ENCODE measurements at regions not wholly inside any gene's neighbourhood (a gene's known extent, or its start where the extent isn't known, plus 50 kb on each side); places are given as distances from the start of the nearest gene placed in this dataset.
A peak's percentile ranks its signal among the peaks of the same experiment; 100 is the strongest.

DNA sequence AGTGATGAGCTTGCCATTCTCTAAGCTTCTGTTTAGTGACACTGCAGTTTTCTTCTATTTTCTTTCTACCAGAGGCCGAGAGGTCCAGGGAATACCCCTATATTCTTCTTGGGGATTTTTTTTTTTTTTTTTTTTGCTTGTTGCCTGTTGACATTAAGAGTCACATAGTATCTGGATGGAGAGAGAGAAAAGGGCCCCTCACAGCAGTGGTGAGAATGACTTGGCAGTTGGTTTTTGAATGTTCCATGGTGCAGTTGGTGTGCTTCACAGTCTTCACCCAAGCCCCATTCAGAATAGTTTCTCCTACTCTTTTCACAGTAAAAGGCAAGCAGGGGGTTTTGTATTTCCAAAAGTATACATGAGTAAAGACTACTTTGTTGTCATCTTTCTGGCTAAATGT, 577.9 kb downstream of the LMO7 start:
- H3K4me3 ChIP-seq (ENCODE audit: low read depth, low read length) = no peak overlapping the region
- peaks cover 4% of the 10 kb centered on the region for H3K27me3 ChIP-seq (ENCODE audit: control insufficient read depth, insufficient read depth, low read length)
- no peak for FAIRE-seq
- DNase-seq (ENCODE audit: low read depth) = no peak
- TF ChIP-seq, protein P1, sequence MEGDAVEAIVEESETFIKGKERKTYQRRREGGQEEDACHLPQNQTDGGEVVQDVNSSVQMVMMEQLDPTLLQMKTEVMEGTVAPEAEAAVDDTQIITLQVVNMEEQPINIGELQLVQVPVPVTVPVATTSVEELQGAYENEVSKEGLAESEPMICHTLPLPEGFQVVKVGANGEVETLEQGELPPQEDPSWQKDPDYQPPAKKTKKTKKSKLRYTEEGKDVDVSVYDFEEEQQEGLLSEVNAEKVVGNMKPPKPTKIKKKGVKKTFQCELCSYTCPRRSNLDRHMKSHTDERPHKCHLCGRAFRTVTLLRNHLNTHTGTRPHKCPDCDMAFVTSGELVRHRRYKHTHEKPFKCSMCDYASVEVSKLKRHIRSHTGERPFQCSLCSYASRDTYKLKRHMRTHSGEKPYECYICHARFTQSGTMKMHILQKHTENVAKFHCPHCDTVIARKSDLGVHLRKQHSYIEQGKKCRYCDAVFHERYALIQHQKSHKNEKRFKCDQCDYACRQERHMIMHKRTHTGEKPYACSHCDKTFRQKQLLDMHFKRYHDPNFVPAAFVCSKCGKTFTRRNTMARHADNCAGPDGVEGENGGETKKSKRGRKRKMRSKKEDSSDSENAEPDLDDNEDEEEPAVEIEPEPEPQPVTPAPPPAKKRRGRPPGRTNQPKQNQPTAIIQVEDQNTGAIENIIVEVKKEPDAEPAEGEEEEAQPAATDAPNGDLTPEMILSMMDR (IDR thresholded peaks at IDR 0.05; ENCODE audit: insufficient read depth, low read length, severe bottlenecking) = no peak
- no peaks in the 10 kb centered on the region for H3K36me3 ChIP-seq (ENCODE audit: control insufficient read depth, insufficient read depth, low read length)

DNA sequence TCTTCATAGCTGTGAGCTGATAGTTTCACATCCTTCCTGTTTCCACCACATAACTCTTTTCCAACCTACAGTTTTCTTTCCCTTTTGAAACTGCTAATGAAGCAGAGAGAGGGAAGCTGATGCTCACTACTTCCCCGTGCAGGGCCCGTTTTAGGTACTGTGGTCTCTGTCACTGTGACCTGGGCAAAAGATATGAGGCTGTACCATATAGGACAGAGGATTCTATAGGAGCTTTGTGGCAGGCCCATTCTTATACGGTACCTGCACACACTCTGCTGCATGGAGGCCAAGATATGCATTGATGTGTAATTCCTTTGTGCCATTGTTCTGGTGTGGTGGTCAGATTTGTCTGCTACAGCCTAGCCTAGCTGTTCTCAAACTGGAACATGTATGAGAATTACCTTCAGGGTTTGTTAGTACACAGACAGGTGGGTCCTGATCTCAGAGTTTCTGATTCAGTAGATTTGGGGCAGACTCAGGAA, 577.3 kb downstream of the LMO7 start:
- H3K36me3 ChIP-seq (ENCODE audit: control insufficient read depth, insufficient read depth, low read length) = no peaks in the 10 kb centered on the region
- H3K27me3 ChIP-seq (ENCODE audit: control insufficient read depth, insufficient read depth, low read length) = peaks cover 4% of the 10 kb centered on the region
- no peak for FAIRE-seq
- TF ChIP-seq, protein P1 (IDR thresholded peaks at IDR 0.05; ENCODE audit: insufficient read depth, low read length, severe bottlenecking) = no peak
- H3K4me3 ChIP-seq (ENCODE audit: low read depth, low read length) = no peak overlapping the region
- no peak for DNase-seq (ENCODE audit: low read depth)

DNA sequence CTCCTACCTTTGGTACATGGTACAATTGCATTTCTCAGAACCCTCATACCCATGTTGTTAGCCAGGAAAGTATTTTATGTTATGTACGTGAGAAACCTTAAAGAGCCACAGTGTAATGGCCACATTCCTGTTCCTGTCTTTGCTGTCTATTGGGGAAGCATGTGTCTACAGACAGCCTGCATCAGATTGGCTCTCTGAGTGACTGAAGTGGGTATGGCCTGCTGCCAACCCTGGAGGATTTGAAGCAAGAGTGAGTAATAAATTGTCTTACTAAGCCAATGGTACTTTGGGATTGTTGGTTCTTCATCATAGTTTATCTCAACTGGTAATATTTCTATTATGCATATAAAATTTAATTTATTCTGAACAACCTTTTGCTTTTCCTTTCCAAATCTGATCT, 574.1 kb downstream of the LMO7 start:
- no peaks in the 10 kb centered on the region for H3K36me3 ChIP-seq (ENCODE audit: control insufficient read depth, insufficient read depth, low read length)
- H3K4me3 ChIP-seq (ENCODE audit: low read depth, low read length) = no peak overlapping the region
- TF ChIP-seq, protein P1 (IDR thresholded peaks at IDR 0.05; ENCODE audit: insufficient read depth, low read length, severe bottlenecking) = no peak
- no peaks in the 10 kb centered on the region for H3K27me3 ChIP-seq (ENCODE audit: control insufficient read depth, insufficient read depth, low read length)
- DNase-seq (ENCODE audit: low read depth) = peak; percentile 72
- FAIRE-seq = no peak

DNA sequence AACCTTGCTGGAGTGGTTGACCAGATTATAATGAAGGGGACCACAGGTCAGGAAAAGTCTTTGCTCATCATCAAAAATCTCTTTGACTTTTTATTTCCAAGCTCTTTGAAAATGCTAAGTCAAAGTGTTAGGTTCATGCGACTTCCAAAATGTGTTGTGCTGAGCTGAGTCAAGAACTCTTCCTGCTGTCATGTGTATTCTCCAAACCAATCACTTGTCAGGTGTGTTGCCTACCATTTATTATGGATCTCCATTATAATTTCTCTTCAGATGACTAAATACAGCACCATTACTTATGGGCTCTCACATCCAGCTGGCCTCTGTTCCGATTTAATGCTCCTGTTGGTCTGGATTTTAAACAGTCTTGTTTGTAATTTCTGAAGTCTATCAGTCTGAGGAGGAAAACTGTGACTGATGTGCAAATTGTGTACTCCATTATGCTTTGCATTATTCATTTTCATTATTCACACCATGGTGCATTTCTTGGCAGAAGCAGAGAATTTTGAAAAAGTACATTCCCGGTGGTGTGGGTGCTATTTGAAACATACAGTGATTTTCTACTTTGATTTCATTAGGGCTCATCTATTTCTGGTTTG, 562.5 kb downstream of the LMO7 start:
- TF ChIP-seq, protein P1 (IDR thresholded peaks at IDR 0.05; ENCODE audit: insufficient read depth, low read length, severe bottlenecking) = no peak
- Histone ChIP-seq H3K36me3 (ENCODE audit: control insufficient read depth, insufficient read depth, low read length) (no peaks in the 10 kb centered on the region), H3K4me3 (ENCODE audit: low read depth, low read length) (no peak overlapping the region), H3K27me3 (ENCODE audit: control insufficient read depth, insufficient read depth, low read length) (no peaks in the 10 kb centered on the region)
- FAIRE-seq (no peak), DNase-seq (ENCODE audit: low read depth) (no peak)

DNA sequence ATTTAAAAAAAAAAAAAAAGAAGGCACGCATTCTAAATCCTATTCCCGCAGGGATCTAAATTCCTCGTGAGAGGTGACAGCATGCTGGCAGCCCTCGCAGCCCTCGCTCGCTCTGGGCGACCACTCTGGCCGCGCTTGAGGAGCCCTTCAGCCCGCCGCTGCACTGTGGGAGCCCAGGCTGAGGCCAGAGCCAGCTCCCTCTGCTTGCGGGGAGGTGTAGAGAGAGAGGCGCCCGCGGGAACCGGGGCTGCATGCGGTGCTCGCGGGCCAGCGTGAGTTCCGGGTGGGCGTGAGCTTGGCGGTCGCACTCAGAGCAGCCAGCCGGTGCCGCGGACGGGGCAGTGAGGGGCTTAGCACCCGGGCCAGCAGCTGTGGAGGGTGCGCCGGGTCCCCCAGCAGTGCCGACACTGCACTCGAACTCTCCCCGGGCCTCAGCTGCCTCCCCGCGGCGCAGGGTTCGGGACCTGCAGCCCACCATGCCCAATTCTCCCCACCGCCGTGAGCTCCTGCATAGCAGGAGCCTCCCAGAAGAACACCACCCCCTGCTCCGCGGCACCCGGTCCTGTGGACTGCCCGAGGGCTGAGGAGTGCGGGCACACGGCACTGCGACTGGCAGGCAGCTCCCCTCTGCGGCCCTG, 553.9 kb downstream of the LMO7 start:
- Histone ChIP-seq H3K4me3 (ENCODE audit: low read depth, low read length) (no peak overlapping the region), H3K36me3 (ENCODE audit: control insufficient read depth, insufficient read depth, low read length) (no peaks in the 10 kb centered on the region), H3K27me3 (ENCODE audit: control insufficient read depth, insufficient read depth, low read length) (no peaks in the 10 kb centered on the region)
- TF ChIP-seq, protein P1 (IDR thresholded peaks at IDR 0.05; ENCODE audit: insufficient read depth, low read length, severe bottlenecking) = no peak
- DNase-seq (ENCODE audit: low read depth) (no peak), FAIRE-seq (no peak)

Measured in bronchial epithelial cell (primary cell).